22Rv1 (cell line): ENCODE measurements at regions not wholly inside any gene's neighbourhood (a gene's known extent, or its start where the extent isn't known, plus 50 kb on each side); places are given as distances from the start of the nearest gene placed in this dataset.

Source experiments
- H3K27ac ChIP-seq: fragments of 450-650 bp; 2 replicates; pipeline ENCODE4 v1.5.1; 2017
- CTCF ChIP-seq: fragments of 450-650 bp; IDR thresholded peaks from 2 replicates; pipeline ENCODE4 v1.5.1; 2017; ENCODE audit warnings: mild to moderate bottlenecking
- ZFX ChIP-seq: fragments of 450-650 bp; IDR thresholded peaks from 2 replicates; pipeline ENCODE4 v1.6.1; 2017; ENCODE audit warnings: antibody characterized with exemption, borderline replicate concordance

- no peak for TF ChIP-seq CTCF
- no peak for TF ChIP-seq ZFX
- no peak overlapping the region for H3K27ac ChIP-seq
These were observed 263.9 kb upstream of the B3GAT1 start for GRCh38 chr11:134675983-134676382.

GRCh38 chr11:134674974-134675373 lies 262.9 kb upstream of the B3GAT1 start:
- no peak for TF ChIP-seq ZFX
- TF ChIP-seq CTCF = no peak
- no peak overlapping the region for H3K27ac ChIP-seq

- TF ChIP-seq ZFX (no peak), CTCF (no peak)
These were observed 258.9 kb upstream of the B3GAT1 start for GRCh38 chr11:134670961-134671370.

GRCh38 chr11:134670247-134670782 lies 258.3 kb upstream of the B3GAT1 start:
- TF ChIP-seq ZFX (no peak), CTCF (no peak)
- no peak overlapping the region for H3K27ac ChIP-seq

More at GRCh38 chr11:134670961-134671370, 258.9 kb upstream of the B3GAT1 start:
- no peak overlapping the region for H3K27ac ChIP-seq

GRCh38 chr11:134669796-134670195 lies 257.8 kb upstream of the B3GAT1 start:
- no peak for TF ChIP-seq ZFX
- no peak for TF ChIP-seq CTCF
- H3K27ac ChIP-seq = no peak overlapping the region

- TF ChIP-seq ZFX (no peak), CTCF (no peak)
- no peak overlapping the region for H3K27ac ChIP-seq
These were observed 256.8 kb upstream of the B3GAT1 start for GRCh38 chr11:134668796-134669195.

- TF ChIP-seq ZFX (no peak), CTCF (no peak)
- no peak overlapping the region for H3K27ac ChIP-seq
These were observed 256.0 kb upstream of the B3GAT1 start for GRCh38 chr11:134668076-134668475.
